Activated CD4-positive, alpha-beta T cell treated with anti-CD3 and anti-CD28 coated beads for 36 hours (primary cell): ENCODE measurements at regions not wholly inside any gene's neighbourhood (a gene's known extent, or its start where the extent isn't known, plus 50 kb on each side); places are given as distances from the start of the nearest gene placed in this dataset.

ENCODE experiments used
- ATAC-seq: fragments of 200-7000 bp; cut with Tn5 transposase; one replicate; pipeline ENCODE4 v1.10.0; 2021; ENCODE audit warnings: mild to moderate bottlenecking, moderate library complexity
- CTCF ChIA-PET: fragments of 350-600 bp; sonication (Branson Sonifier 250); formaldehyde crosslinking; loops from one replicate; lab custom pipeline; 2021; ENCODE audit warnings: antibody characterized with exemption; lab: Charles Lee
- POLR2A ChIA-PET: fragments of 350-600 bp; sonication (Branson Sonifier 250); formaldehyde crosslinking; loops from one replicate; lab custom pipeline; 2021; ENCODE audit warnings: antibody characterized with exemption, inconsistent platforms; lab: Charles Lee
- DNase-seq: peaks from one replicate; pipeline ENCODE4 v3.0.0-alpha.2; 2020
- H3K27ac Mint-ChIP-seq: one replicate; pipeline ENCODE4 v1.8.0; 2021; ENCODE audit warnings: mixed read lengths
- H3K27me3 Mint-ChIP-seq: one replicate; pipeline ENCODE4 v1.8.0; 2021; ENCODE audit warnings: mixed read lengths
- H3K36me3 Mint-ChIP-seq: one replicate; pipeline ENCODE4 v1.8.0; 2021; ENCODE audit warnings: low read depth, mixed read lengths
- H3K4me1 Mint-ChIP-seq: one replicate; pipeline ENCODE4 v1.8.0; 2021; ENCODE audit warnings: mixed read lengths
- H3K4me3 Mint-ChIP-seq: one replicate; pipeline ENCODE4 v1.8.0; 2021; ENCODE audit warnings: mild to moderate bottlenecking, moderate library complexity, mixed read lengths
- H3K9me3 Mint-ChIP-seq: one replicate; pipeline ENCODE4 v1.8.0; 2021; ENCODE audit warnings: low read depth, mixed read lengths
- intact Hi-C, 2 experiments: fragments of 100-400 bp; cut with DNase I in 1 of 2; cut with micrococcal nuclease in 1 of 2; formaldehyde crosslinking; loops; one replicate each; pipeline versions ENCODE4 v1.14.2 to v1.15.1; 2022 to 2024; cut with DNase I, micrococcal nuclease

DNA sequence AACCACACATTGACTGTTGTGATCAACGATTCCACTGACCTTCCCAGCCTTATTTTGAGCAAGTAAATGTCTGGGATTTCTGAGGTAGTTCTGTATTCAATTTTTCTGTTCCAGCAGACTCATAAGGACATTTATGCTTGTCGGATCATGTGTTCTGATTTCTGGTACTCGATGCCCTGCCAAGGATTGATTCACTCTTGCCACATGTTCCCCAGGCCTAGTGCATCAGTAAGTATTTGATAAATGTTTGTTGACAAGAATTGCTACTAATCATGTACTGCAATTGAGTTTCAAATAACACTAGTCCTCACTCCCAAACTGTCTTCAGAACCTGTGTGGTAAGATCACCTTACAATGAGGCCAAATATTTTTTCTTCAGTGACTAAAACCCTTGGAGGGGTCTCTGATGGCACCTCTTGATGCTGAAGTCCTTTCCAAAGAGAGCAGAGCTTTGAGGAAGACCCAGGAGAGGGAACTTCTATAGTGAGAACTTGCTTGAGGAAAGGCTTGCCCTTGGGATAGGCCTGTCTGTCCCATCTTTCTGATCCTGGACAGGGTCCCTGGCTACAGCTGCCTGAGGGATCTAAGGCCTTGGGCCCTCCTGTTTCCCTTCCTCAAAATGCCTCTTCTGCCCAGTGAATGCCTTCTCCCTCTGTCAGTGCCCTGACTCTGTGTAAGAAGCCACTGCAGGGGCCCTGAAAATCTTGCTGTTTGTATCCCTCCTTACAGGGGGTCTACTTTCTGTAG is 115.8 kb upstream of the FAM78B start:
- peaks cover 14% of the 10 kb centered on the region for H3K27me3 Mint-ChIP-seq
- H3K4me3 Mint-ChIP-seq = no peak overlapping the region
- no peak for ATAC-seq
- intact Hi-C loops = no loop called here
- no peak for DNase-seq
- peaks cover 8% of the 10 kb centered on the region for H3K9me3 Mint-ChIP-seq
- POLR2A ChIA-PET = no interaction called here
- no peaks in the 10 kb centered on the region for H3K36me3 Mint-ChIP-seq
- H3K4me1 Mint-ChIP-seq = no peaks in the 10 kb centered on the region
- no peak overlapping the region for H3K27ac Mint-ChIP-seq
- CTCF ChIA-PET = no interaction called here

DNA sequence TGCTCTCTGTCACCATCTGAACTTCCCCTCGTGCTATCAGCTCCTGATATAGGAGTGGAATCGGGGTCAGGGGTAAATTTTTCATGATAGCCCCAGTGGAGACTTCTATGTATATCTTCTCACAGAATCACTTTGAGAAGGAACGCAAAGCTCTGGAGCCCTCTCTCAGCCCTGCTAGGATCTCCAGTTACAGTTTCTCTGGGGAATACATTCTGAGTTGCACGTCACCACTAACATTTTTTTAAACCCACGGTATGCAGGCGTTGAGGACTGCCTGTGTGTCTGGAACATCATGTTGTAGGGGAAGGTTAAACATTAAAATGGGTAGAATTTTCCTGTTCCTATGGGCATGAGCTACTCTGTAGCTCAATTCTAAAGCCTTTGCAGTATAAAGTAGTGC is 116.4 kb upstream of the FAM78B start:
- intact Hi-C loops = no loop called here
- H3K36me3 Mint-ChIP-seq = no peaks in the 10 kb centered on the region

GRCh38 chr1:166283600-166283999 is 116.8 kb upstream of the FAM78B start:
- Mint-ChIP-seq H3K36me3 (no peaks in the 10 kb centered on the region), H3K4me1 (no peaks in the 10 kb centered on the region), H3K4me3 (no peak overlapping the region), H3K27me3 (peaks cover 12% of the 10 kb centered on the region), H3K9me3 (peaks cover under 1% of the 10 kb centered on the region), H3K27ac (no peak overlapping the region)
- DNase-seq = no peak
- no peak for ATAC-seq
- CTCF ChIA-PET = no interaction called here
- POLR2A ChIA-PET = no interaction called here
- intact Hi-C loops = no loop called here

More for the DNA sequence above, 116.4 kb upstream of the FAM78B start:
- Mint-ChIP-seq H3K4me3 (no peak overlapping the region), H3K27me3 (peaks cover 14% of the 10 kb centered on the region), H3K27ac (no peak overlapping the region), H3K9me3 (peaks cover 5% of the 10 kb centered on the region), H3K4me1 (no peaks in the 10 kb centered on the region)
- CTCF ChIA-PET = no interaction called here
- no peak for DNase-seq
- no peak for ATAC-seq
- POLR2A ChIA-PET = no interaction called here

GRCh38 chr1:166289309-166290050 is 122.7 kb upstream of the FAM78B start:
- no peaks in the 10 kb centered on the region for H3K36me3 Mint-ChIP-seq
- no peaks in the 10 kb centered on the region for H3K9me3 Mint-ChIP-seq
- H3K4me1 Mint-ChIP-seq = no peaks in the 10 kb centered on the region
- DNase-seq = no peak
- intact Hi-C loops = no loop called here
- ChIA-PET POLR2A (no interaction called here), CTCF (no interaction called here)
- H3K27me3 Mint-ChIP-seq = peaks cover 16% of the 10 kb centered on the region
- H3K4me3 Mint-ChIP-seq = no peak overlapping the region
- no peak overlapping the region for H3K27ac Mint-ChIP-seq
- no peak for ATAC-seq

- Mint-ChIP-seq H3K9me3 (no peaks in the 10 kb centered on the region), H3K4me1 (no peaks in the 10 kb centered on the region), H3K27ac (no peak overlapping the region), H3K27me3 (peaks cover 6% of the 10 kb centered on the region), H3K4me3 (no peak overlapping the region), H3K36me3 (no peaks in the 10 kb centered on the region)
- DNase-seq (no peak), ATAC-seq (no peak)
- intact Hi-C loops = no loop called here
- ChIA-PET POLR2A (no interaction called here), CTCF (no interaction called here)
Measured at GRCh38 chr1:166295656-166296055, 128.9 kb upstream of the FAM78B start.

DNA sequence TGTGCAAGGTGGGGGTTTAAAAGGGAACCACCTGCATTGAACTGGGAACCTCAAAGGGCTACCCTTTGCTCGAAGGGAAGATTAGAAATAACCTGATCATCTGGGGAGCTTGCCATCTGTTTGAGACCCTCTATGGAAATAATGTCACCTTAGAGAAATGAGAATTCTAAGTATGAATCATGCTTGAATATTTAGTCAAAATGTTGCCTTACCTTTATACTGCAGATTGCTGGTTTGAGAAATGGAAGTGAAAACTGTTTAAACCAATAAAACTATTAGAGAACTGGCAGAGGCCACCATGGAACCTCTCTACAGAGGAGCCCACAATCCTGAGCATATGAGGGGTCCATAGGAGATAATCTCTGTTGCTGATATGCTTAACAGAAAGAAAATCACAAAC is 131.2 kb upstream of the FAM78B start:
- intact Hi-C loops = no loop called here
- no peak for DNase-seq
- ChIA-PET POLR2A (no interaction called here), CTCF (no interaction called here)
- ATAC-seq = no peak
- Mint-ChIP-seq H3K27ac (no peak overlapping the region), H3K9me3 (no peaks in the 10 kb centered on the region), H3K27me3 (peaks cover 3% of the 10 kb centered on the region), H3K4me1 (no peaks in the 10 kb centered on the region), H3K36me3 (no peaks in the 10 kb centered on the region), H3K4me3 (no peak overlapping the region)

- Mint-ChIP-seq H3K4me3 (no peak overlapping the region), H3K9me3 (no peaks in the 10 kb centered on the region), H3K27me3 (peaks cover 1% of the 10 kb centered on the region), H3K36me3 (no peaks in the 10 kb centered on the region), H3K27ac (no peak overlapping the region), H3K4me1 (no peaks in the 10 kb centered on the region)
- no peak for DNase-seq
- CTCF ChIA-PET = no interaction called here
- intact Hi-C loops = no loop called here
- ATAC-seq = no peak
- POLR2A ChIA-PET = no interaction called here
Measured at GRCh38 chr1:166300767-166301166, 134.0 kb upstream of the FAM78B start.

DNA sequence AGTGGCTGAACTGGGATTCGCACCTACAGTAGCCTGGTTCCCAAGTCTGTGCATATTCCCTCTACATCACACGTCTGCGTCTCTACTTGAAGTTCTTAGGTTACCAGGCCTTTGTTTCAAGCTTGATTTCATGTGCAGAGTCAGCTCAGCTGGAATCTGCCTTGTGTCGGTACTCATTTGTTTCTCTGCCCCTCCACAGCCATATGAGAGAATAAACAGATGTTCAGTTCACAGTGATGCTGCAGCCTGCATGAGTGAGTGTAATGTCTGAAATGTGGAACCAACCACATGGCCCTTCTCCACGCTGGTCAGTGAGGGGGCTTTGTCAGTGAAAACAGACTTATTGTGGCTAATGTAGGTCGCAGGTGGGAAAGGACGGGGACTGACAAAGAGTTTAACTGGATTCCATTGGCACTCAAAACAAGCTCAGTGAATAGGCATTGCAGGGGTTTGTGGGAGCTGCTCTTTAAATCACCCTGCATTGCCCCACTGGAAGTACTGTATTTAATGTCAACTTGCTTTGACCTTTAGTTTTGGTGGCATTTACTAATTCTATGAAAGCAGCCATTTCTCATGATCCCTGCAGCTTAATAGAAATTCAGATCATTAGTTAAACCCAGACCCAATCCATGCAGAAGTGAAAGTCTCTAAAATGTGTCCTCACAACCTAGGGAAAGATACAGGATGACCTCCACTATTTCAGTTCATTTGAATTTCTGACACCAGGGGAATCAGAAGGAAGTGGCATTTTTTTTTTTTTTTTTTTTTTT is 136.4 kb upstream of the FAM78B start:
- POLR2A ChIA-PET = no interaction called here
- DNase-seq (no peak), ATAC-seq (no peak)
- Mint-ChIP-seq H3K27ac (no peak overlapping the region), H3K4me1 (no peaks in the 10 kb centered on the region), H3K9me3 (no peaks in the 10 kb centered on the region), H3K36me3 (no peaks in the 10 kb centered on the region), H3K27me3 (peaks cover 1% of the 10 kb centered on the region), H3K4me3 (no peak overlapping the region)
- CTCF ChIA-PET = no interaction called here
- intact Hi-C loops = no loop called here

- Mint-ChIP-seq H3K4me1 (no peaks in the 10 kb centered on the region), H3K36me3 (no peaks in the 10 kb centered on the region), H3K4me3 (no peak overlapping the region), H3K27ac (no peak overlapping the region), H3K9me3 (no peaks in the 10 kb centered on the region), H3K27me3 (peaks cover 1% of the 10 kb centered on the region)
- ChIA-PET POLR2A (no interaction called here), CTCF (no interaction called here)
- intact Hi-C loops = no loop called here
- no peak for DNase-seq
- ATAC-seq = no peak
Measured at GRCh38 chr1:166304131-166304530, 137.3 kb upstream of the FAM78B start.

DNA sequence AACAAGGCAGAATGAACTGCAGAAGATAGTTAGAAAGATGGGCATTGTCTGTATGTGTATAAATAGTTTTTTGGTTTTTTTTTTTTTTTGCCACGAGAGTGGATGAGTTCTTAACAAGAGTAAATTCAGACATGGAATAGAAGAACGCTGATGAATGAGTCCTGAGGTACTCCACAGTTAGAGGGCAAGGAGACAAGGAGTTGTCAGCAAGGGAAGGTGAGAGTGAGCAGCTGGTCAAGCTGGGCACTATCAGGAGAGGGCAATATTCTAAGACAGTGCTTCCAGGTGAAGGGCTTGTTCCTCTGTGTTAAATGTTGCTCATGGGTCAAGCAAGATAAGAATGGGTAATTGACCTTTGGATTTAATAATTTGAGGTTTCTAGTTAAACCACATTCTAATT is 138.6 kb upstream of the FAM78B start:
- H3K9me3 Mint-ChIP-seq = no peaks in the 10 kb centered on the region
- POLR2A ChIA-PET = no interaction called here
- H3K4me3 Mint-ChIP-seq = no peak overlapping the region

GRCh38 chr1:166307261-166308188 is 140.7 kb upstream of the FAM78B start:
- no peak for ATAC-seq
- intact Hi-C loops = no loop called here
- H3K4me3 Mint-ChIP-seq = no peak overlapping the region

More for the DNA sequence above, 138.6 kb upstream of the FAM78B start:
- CTCF ChIA-PET = no interaction called here
- H3K27ac Mint-ChIP-seq = no peak overlapping the region
- peaks cover 1% of the 10 kb centered on the region for H3K27me3 Mint-ChIP-seq
- no peak for ATAC-seq
- no peak for DNase-seq
- H3K36me3 Mint-ChIP-seq = no peaks in the 10 kb centered on the region
- intact Hi-C loops = no loop called here
- H3K4me1 Mint-ChIP-seq = no peaks in the 10 kb centered on the region

More at GRCh38 chr1:166307261-166308188, 140.7 kb upstream of the FAM78B start:
- no peaks in the 10 kb centered on the region for H3K4me1 Mint-ChIP-seq
- H3K9me3 Mint-ChIP-seq = no peaks in the 10 kb centered on the region
- ChIA-PET CTCF (no interaction called here), POLR2A (no interaction called here)
- H3K36me3 Mint-ChIP-seq = no peaks in the 10 kb centered on the region
- no peaks in the 10 kb centered on the region for H3K27me3 Mint-ChIP-seq
- no peak for DNase-seq
- no peak overlapping the region for H3K27ac Mint-ChIP-seq
